SK-N-SH (cell line): ENCODE measurements at regions not wholly inside any gene's neighbourhood (a gene's known extent, or its start where the extent isn't known, plus 50 kb on each side); places are given as distances from the start of the nearest gene placed in this dataset.

Experiments
- CTCF ChIA-PET: fragments of 300-600, 350-600 bp; formaldehyde crosslinking; extraction: SDS; loops from one replicate; lab custom pipeline; 2021; lab: Yijun Ruan, JAX
- POLR2A ChIA-PET: fragments of 350-600 bp; sonication (Branson Sonifier 250); formaldehyde crosslinking; extraction: SDS; loops from one replicate; lab custom pipeline; 2020; ENCODE audit warnings: antibody characterized with exemption, inconsistent platforms; lab: Yijun Ruan, JAX
- DNase-seq: peaks from one replicate; pipeline ENCODE4 v3.0.0; 2012
- H2AFZ ChIP-seq: fragments of 200-600 bp; sonication (generic); 2 replicates; pipeline ENCODE4 v1.8.1; 2016; ENCODE audit warnings: antibody characterized with exemption, mild to moderate bottlenecking, low read depth
- H3F3A ChIP-seq: fragments of 200-600 bp; sonication (generic); replicated peaks from 2 replicates; pipeline ENCODE3; 2016; ENCODE audit warnings: antibody characterized with exemption, mild to moderate bottlenecking; ENCODE audit not compliant: insufficient read depth
- H3K27ac ChIP-seq, 2 experiments: fragments of 200-500 bp in 1 of 2; fragments of 200-600 bp in 1 of 2; sonication (Bioruptor generic) in 1 of 2; sonication (generic), shearing (Covaris generic) in 1 of 2; 2 replicates each; pipeline versions ENCODE4 v1.5.1 to v1.6.1; 2014 to 2016; ENCODE audit warnings: low read depth in 2 of 2, inconsistent platforms in 1 of 2, low read length in 1 of 2, mild to moderate bottlenecking in 1 of 2, mixed read lengths in 1 of 2
- H3K27me3 ChIP-seq: fragments of 200-600 bp; sonication (generic), shearing (Covaris generic); 2 replicates; pipeline ENCODE4 v1.6.1; 2016; ENCODE audit warnings: mixed run types; ENCODE audit not compliant: insufficient read depth
- H3K36me3 ChIP-seq, 2 experiments: fragments of 200-500 bp in 1 of 2; fragments of 200-600 bp in 1 of 2; sonication (Bioruptor generic) in 1 of 2; sonication (generic) in 1 of 2; replicated peaks in 1 of 2; 2 replicates each; pipeline versions ENCODE3 to v1.5.1; 2014 to 2016; ENCODE audit warnings: low read length in 1 of 2, mild to moderate bottlenecking in 1 of 2; ENCODE audit not compliant: insufficient read depth in 2 of 2, control insufficient read depth in 1 of 2
- H3K4me1 ChIP-seq, 2 experiments: fragments of 200-500 bp in 1 of 2; fragments of 200-600 bp in 1 of 2; sonication (Bioruptor generic) in 1 of 2; sonication (generic), shearing (Covaris generic) in 1 of 2; 2 replicates each; pipeline versions ENCODE4 v1.5.1 to v1.6.1; 2014 to 2016; ENCODE audit warnings: low read depth in 1 of 2, low read length in 1 of 2, mixed run types in 1 of 2; ENCODE audit not compliant: insufficient read depth in 2 of 2, control insufficient read depth in 1 of 2
- H3K4me2 ChIP-seq: fragments of 200-600 bp; sonication (generic), shearing (Covaris generic); 2 replicates; pipeline ENCODE4 v1.6.1; 2017; ENCODE audit warnings: mixed run types
- H3K4me3 ChIP-seq, 2 experiments: fragments of 200-500 bp in 1 of 2; fragments of 200-600 bp in 1 of 2; sonication (Bioruptor generic) in 1 of 2; sonication (generic), shearing (Covaris generic) in 1 of 2; 2 replicates each; pipeline versions ENCODE4 v1.5.1 to v1.8.1; 2014 to 2016; ENCODE audit warnings: low read depth in 2 of 2, inconsistent platforms in 1 of 2, low read length in 1 of 2, mild to moderate bottlenecking in 1 of 2, mixed read lengths in 1 of 2, moderate library complexity in 1 of 2
- H3K79me2 ChIP-seq: fragments of 200-600 bp; sonication (generic); 2 replicates; pipeline ENCODE4 v1.8.1; 2017; ENCODE audit warnings: mild to moderate bottlenecking; ENCODE audit not compliant: insufficient read depth
- H3K9ac ChIP-seq: fragments of 200-600 bp; sonication (generic); 2 replicates; pipeline ENCODE4 v1.6.1; 2017; ENCODE audit warnings: mixed run types
- H3K9me2 ChIP-seq: fragments of 200-600 bp; sonication (generic); 2 replicates; pipeline ENCODE4 v1.6.1; 2017; ENCODE audit warnings: mixed run types
- H3K9me3 ChIP-seq: fragments of 200-600 bp; sonication (generic); 2 replicates; pipeline ENCODE4 v1.6.1; 2017; ENCODE audit warnings: mixed run types, mild to moderate bottlenecking, moderate library complexity
- H4K20me1 ChIP-seq: fragments of 200-600 bp; sonication (generic); 2 replicates; pipeline ENCODE4 v1.6.1; 2017; ENCODE audit warnings: mild to moderate bottlenecking, mixed run types; ENCODE audit not compliant: insufficient read depth
- CHD2 ChIP-seq: fragments of 150-350 bp; IDR thresholded peaks from 2 replicates; pipeline ENCODE4 v1.6.1; 2018; ENCODE audit warnings: low read length; ENCODE audit not compliant: partially characterized antibody
- EZH2phosphoT487 ChIP-seq: fragments of 200-600 bp; sonication (generic); IDR thresholded peaks from 2 replicates; pipeline ENCODE4 v1.6.1; 2017; ENCODE audit warnings: low read depth, mixed run types, mild to moderate bottlenecking, antibody characterized with exemption, moderate library complexity, borderline replicate concordance
- NRF1 ChIP-seq: IDR thresholded peaks from 2 replicates; pipeline ENCODE4 v1.6.1; 2012; ENCODE audit warnings: low read depth, mild to moderate bottlenecking, low read length
- PBX3 ChIP-seq: IDR thresholded peaks from 2 replicates; pipeline ENCODE4; 2012
- RAD21 ChIP-seq: IDR thresholded peaks from 2 replicates; pipeline ENCODE4 v1.6.1; 2012; ENCODE audit warnings: mild to moderate bottlenecking, low read length
- REST ChIP-seq: IDR thresholded peaks from 2 replicates; pipeline ENCODE4 v1.6.1; 2012; ENCODE audit warnings: mild to moderate bottlenecking, low read depth, low read length, moderate library complexity
- RXRA ChIP-seq: IDR thresholded peaks from 2 replicates; pipeline ENCODE4 v1.4.0; 2012; ENCODE audit warnings: low read depth, mild to moderate bottlenecking, borderline replicate concordance
- SMC3 ChIP-seq: IDR thresholded peaks from 2 replicates; pipeline ENCODE4 v1.6.1; 2012; ENCODE audit warnings: low read depth, low read length, improper control_type of control experiment
- USF2 ChIP-seq: fragments of 150-350 bp; IDR thresholded peaks from 2 replicates; pipeline ENCODE4 v1.6.1; 2017; ENCODE audit warnings: antibody characterized with exemption, low read length, low read depth, borderline replicate concordance
- WGBS: methylation state at CpG from one replicate; pipeline ENCODE4 v1.1.6; 2017; ENCODE audit warnings: low lambda C conversion rate; 5-methylcytosine and 5-hydroxymethylcytosine counted together

- TF ChIP-seq USF2 = no peak
- TF ChIP-seq, all 33 proteins: peak for 0
Measured at GRCh38 chr11:134554861-134555260, 142.8 kb upstream of the B3GAT1 start (continued).

GRCh38 chr11:134554106-134554505, 142.1 kb upstream of the B3GAT1 start:
- Histone ChIP-seq H3K79me2 (no peaks in the 10 kb centered on the region), H3K9me2 (no peaks in the 10 kb centered on the region), H4K20me1 (no peaks in the 10 kb centered on the region), H3K4me3 (no peak overlapping the region), H3K36me3 (no peaks in the 10 kb centered on the region), H3K4me1 (no peaks in the 10 kb centered on the region), H3K9me3 (no peaks in the 10 kb centered on the region), H3K27ac (no peak overlapping the region), H3K4me2 (no peak overlapping the region), H3F3A (no peaks in the 10 kb centered on the region), H2AFZ (no peak overlapping the region), H3K9ac (no peak overlapping the region), H3K27me3 (no peaks in the 10 kb centered on the region)
- DNase-seq = no peak
- no peak for TF ChIP-seq USF2
- CTCF ChIA-PET = interaction anchor here (1.6 kb wide), 1 partner anchor 25 kb away, joined by 5 read pairs; no protein-coding TSS in a partner anchor
- POLR2A ChIA-PET = no interaction called here
- WGBS = 16% methylated on average over 6 of the region's 6 CpGs

GRCh38 chr11:134552749-134553148, 140.7 kb upstream of the B3GAT1 start:
- H3K36me3 ChIP-seq = no peaks in the 10 kb centered on the region
- no peaks in the 10 kb centered on the region for H3K79me2 ChIP-seq
- H4K20me1 ChIP-seq = no peaks in the 10 kb centered on the region
- no peaks in the 10 kb centered on the region for H3K9me2 ChIP-seq
- H2AFZ ChIP-seq = no peak overlapping the region
- H3K27ac ChIP-seq = no peak overlapping the region
- DNase-seq = no peak
- no peaks in the 10 kb centered on the region for H3K4me1 ChIP-seq
- H3K9ac ChIP-seq = no peak overlapping the region
- H3K9me3 ChIP-seq = peaks cover 3% of the 10 kb centered on the region; the same call in 1 of the 2 replicates
- no peak overlapping the region for H3K4me2 ChIP-seq
- no peaks in the 10 kb centered on the region for H3K27me3 ChIP-seq
- H3F3A ChIP-seq = no peaks in the 10 kb centered on the region
- 0% methylated on average over 1 of the region's 1 CpG for WGBS
- TF ChIP-seq NRF1 (no peak), USF2 (no peak), RXRA (no peak), EZH2phosphoT487 (no peak), REST (no peak), PBX3 (no peak), SMC3 (no peak), CHD2 (no peak), RAD21 (no peak)
- H3K4me3 ChIP-seq = no peak overlapping the region
- ChIA-PET CTCF (interaction anchor here (1.6 kb wide), 1 partner anchor 27 kb away, joined by 5 read pairs; no protein-coding TSS in a partner anchor), POLR2A (no interaction called here)
